H9 (cell line): ENCODE measurements at regions not wholly inside any gene's neighbourhood (a gene's known extent, or its start where the extent isn't known, plus 50 kb on each side); places are given as distances from the start of the nearest gene placed in this dataset.

Source experiments
- DNase-seq: peaks from one replicate; pipeline ENCODE4 v3.0.0-alpha.2; 2017
- H2AFZ ChIP-seq: one replicate; pipeline ENCODE4 v1.6.1; 2013; ENCODE audit warnings: mild to moderate bottlenecking, low read length, control low read depth, moderate library complexity
- H2AK5ac ChIP-seq: 2 replicates; pipeline ENCODE4 v1.6.1; 2013; ENCODE audit warnings: low read length, control low read depth, mixed read lengths; ENCODE audit not compliant: insufficient read length
- H2BK120ac ChIP-seq: one replicate; pipeline ENCODE4 v1.6.1; 2013; ENCODE audit warnings: low read depth, mild to moderate bottlenecking, low read length, control low read depth, inconsistent platforms; ENCODE audit not compliant: poor library complexity, severe bottlenecking
- H2BK12ac ChIP-seq: 2 replicates; pipeline ENCODE4 v1.6.1; 2013; ENCODE audit warnings: low read length, control low read depth, mixed read lengths, low read depth; ENCODE audit not compliant: insufficient read length
- H2BK15ac ChIP-seq: 2 replicates; pipeline ENCODE4 v1.6.1; 2013; ENCODE audit warnings: low read depth, low read length, control low read depth
- H2BK20ac ChIP-seq: one replicate; pipeline ENCODE4 v1.6.1; 2013; ENCODE audit warnings: low read depth, mild to moderate bottlenecking, low read length, control low read depth, inconsistent platforms; ENCODE audit not compliant: poor library complexity, severe bottlenecking
- H2BK5ac ChIP-seq: 2 replicates; pipeline ENCODE4 v1.6.1; 2013; ENCODE audit warnings: low read length, control low read depth, mixed read lengths; ENCODE audit not compliant: insufficient read length
- H3K14ac ChIP-seq: 2 replicates; pipeline ENCODE4 v1.6.1; 2013; ENCODE audit warnings: low read length, control low read depth; ENCODE audit not compliant: insufficient read depth
- H3K18ac ChIP-seq: 2 replicates; pipeline ENCODE4 v1.6.1; 2013; ENCODE audit warnings: low read depth, mild to moderate bottlenecking, mixed read lengths, low read length, control low read depth; ENCODE audit not compliant: insufficient read length
- H3K23ac ChIP-seq: 2 replicates; pipeline ENCODE4 v1.6.1; 2013; ENCODE audit warnings: low read length, control low read depth, mixed read lengths, low read depth; ENCODE audit not compliant: insufficient read length
- H3K23me2 ChIP-seq: 2 replicates; pipeline ENCODE4 v1.6.1; 2013; ENCODE audit warnings: low read depth, mild to moderate bottlenecking, mixed read lengths, low read length, control low read depth; ENCODE audit not compliant: insufficient read length, poor library complexity, severe bottlenecking
- H3K27ac ChIP-seq: 2 replicates; pipeline ENCODE4 v1.5.1; 2013; ENCODE audit warnings: low read length, control low read depth, mixed read lengths, low read depth; ENCODE audit not compliant: insufficient read length
- H3K27me3 ChIP-seq: 2 replicates; pipeline ENCODE4 v1.6.1; 2013; ENCODE audit warnings: low read length, control low read depth, inconsistent platforms; ENCODE audit not compliant: insufficient read depth
- H3K4ac ChIP-seq: 2 replicates; pipeline ENCODE4 v1.6.1; 2013; ENCODE audit warnings: low read depth, mild to moderate bottlenecking, control low read depth, inconsistent platforms, low read length, moderate library complexity
- H3K4me1 ChIP-seq: 2 replicates; pipeline ENCODE4 v1.6.1; 2013; ENCODE audit warnings: low read length, control low read depth, inconsistent platforms; ENCODE audit not compliant: insufficient read depth
- H3K4me2 ChIP-seq: 2 replicates; pipeline ENCODE4 v1.6.1; 2013; ENCODE audit warnings: low read length, control low read depth, mixed read lengths; ENCODE audit not compliant: insufficient read length, insufficient read depth
- H3K56ac ChIP-seq: 2 replicates; pipeline ENCODE4 v1.6.1; 2013; ENCODE audit warnings: low read depth, mild to moderate bottlenecking, mixed read lengths, low read length, control low read depth; ENCODE audit not compliant: insufficient read length
- H3K79me1 ChIP-seq: 2 replicates; pipeline ENCODE4 v1.6.1; 2013; ENCODE audit warnings: low read depth, mild to moderate bottlenecking, moderate library complexity, low read length, control low read depth, inconsistent platforms; ENCODE audit not compliant: insufficient read depth, poor library complexity, severe bottlenecking
- H3K79me2 ChIP-seq: 2 replicates; pipeline ENCODE4 v1.6.1; 2013; ENCODE audit warnings: low read length, control low read depth, inconsistent platforms; ENCODE audit not compliant: insufficient read depth
- H3K9ac ChIP-seq: 2 replicates; pipeline ENCODE4 v1.6.1; 2013; ENCODE audit warnings: low read length, control low read depth, mixed read lengths; ENCODE audit not compliant: insufficient read length; ENCODE audit errors: extremely low read depth
- H3K9me3 ChIP-seq: one replicate; pipeline ENCODE4 v1.6.1; 2013; ENCODE audit warnings: low read depth, low read length, inconsistent platforms; ENCODE audit not compliant: control insufficient read depth
- H3T11ph ChIP-seq: one replicate; pipeline ENCODE4 v1.6.1; 2013; ENCODE audit warnings: mild to moderate bottlenecking, low read length, control low read depth, inconsistent platforms
- H4K20me1 ChIP-seq: one replicate; pipeline ENCODE4 v1.6.1; 2013; ENCODE audit not compliant: control insufficient read depth, insufficient read length, insufficient read depth
- H4K5ac ChIP-seq: 2 replicates; pipeline ENCODE4 v1.6.1; 2013; ENCODE audit warnings: low read depth, mild to moderate bottlenecking, mixed read lengths, low read length, control low read depth; ENCODE audit not compliant: insufficient read length
- H4K8ac ChIP-seq: replicated peaks from 2 replicates; pipeline ENCODE4 v1.6.1; 2013; ENCODE audit warnings: low read length, control low read depth, mixed read lengths, low read depth; ENCODE audit not compliant: insufficient read length
- H4K91ac ChIP-seq: 2 replicates; pipeline ENCODE4 v1.6.1; 2013; ENCODE audit warnings: low read depth, mild to moderate bottlenecking, moderate library complexity, mixed read lengths, low read length, control low read depth; ENCODE audit not compliant: insufficient read length
- H3K27ac Mint-ChIP-seq, 3 experiments: 2 replicates in 2 of 3; 3 replicates in 1 of 3; pipeline ENCODE4 v1.8.0; 2020 to 2021; ENCODE audit warnings: mixed read lengths in 3 of 3, mild to moderate bottlenecking in 1 of 3, moderate library complexity in 1 of 3
- H3K27me3 Mint-ChIP-seq: 2 replicates; pipeline ENCODE4 v1.8.0; 2021; ENCODE audit warnings: low read depth, mild to moderate bottlenecking, moderate library complexity, mixed read lengths
- H3K36me3 Mint-ChIP-seq, 3 experiments: 2 replicates in 2 of 3; 3 replicates in 1 of 3; pipeline ENCODE4 v1.8.0; 2020 to 2021; ENCODE audit warnings: low read depth in 3 of 3, mixed read lengths in 3 of 3; ENCODE audit not compliant: insufficient read depth in 1 of 3
- H3K4me1 Mint-ChIP-seq, 2 experiments: 2 replicates each; pipeline ENCODE4 v1.8.0; 2020; ENCODE audit warnings: mixed read lengths in 2 of 2
- H3K4me3 Mint-ChIP-seq, 2 experiments: 2 replicates in 1 of 2; 3 replicates in 1 of 2; pipeline ENCODE4 v1.8.0; 2020 to 2021; ENCODE audit warnings: mild to moderate bottlenecking in 2 of 2, mixed read lengths in 2 of 2, moderate library complexity in 1 of 2
- H3K9me3 Mint-ChIP-seq, 2 experiments: 2 replicates in 1 of 2; 3 replicates in 1 of 2; pipeline ENCODE4 v1.8.0; 2020; ENCODE audit warnings: mild to moderate bottlenecking in 2 of 2, mixed read lengths in 2 of 2, moderate library complexity in 1 of 2
- WGBS: extraction: QIAGEN DNeasy Blood & Tissue Kit; methylation state at CpG from one replicate; pipeline ENCODE4 v1.1.7; 2013; ENCODE audit warnings: missing lambda C conversion rate, low lambda C conversion rate, mixed read lengths; ENCODE audit not compliant: insufficient read length; ENCODE audit errors: extremely low coverage; 5-methylcytosine and 5-hydroxymethylcytosine counted together
- TF ChIP-seq, protein P1 (sequence below): fragments of 200-600 bp; sonication (generic); conservative IDR thresholded peaks from 3 replicates; pipeline ENCODE4 v1.8.0; 2021; ENCODE audit warnings: antibody characterized with exemption, mild to moderate bottlenecking

DNA sequence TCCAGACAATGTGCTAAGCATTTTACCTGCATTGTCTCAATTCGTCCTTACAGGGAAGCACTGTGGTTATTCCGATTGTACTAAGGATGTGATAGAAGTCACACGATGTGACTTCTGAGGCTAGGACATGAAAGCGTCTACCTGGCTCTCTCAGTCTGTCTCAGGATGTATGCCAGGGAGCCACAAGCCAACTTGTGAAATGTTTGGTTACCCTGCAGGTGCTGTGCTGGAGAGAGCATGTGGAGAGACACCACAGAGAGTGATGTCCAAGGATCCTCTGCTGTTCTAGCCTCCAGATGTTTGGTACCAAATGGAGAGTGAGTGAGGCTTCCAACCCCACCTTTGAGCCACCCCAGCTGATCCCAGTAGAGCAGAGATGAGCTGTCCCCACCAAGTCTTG is 120.1 kb upstream of the IL12B start:
- Histone ChIP-seq H2BK12ac (no peak overlapping the region), H4K5ac (no peak overlapping the region), H3K9ac (no peak overlapping the region), H2BK5ac (no peak overlapping the region), H4K91ac (no peak overlapping the region), H3K27ac (no peak overlapping the region), H2AFZ (no peak overlapping the region), H4K20me1 (no peaks in the 10 kb centered on the region), H3K23ac (no peak overlapping the region), H3K56ac (no peak overlapping the region), H4K8ac (no peak overlapping the region), H3K4me1 (no peaks in the 10 kb centered on the region), H3K4ac (no peak overlapping the region), H3K27me3 (no peaks in the 10 kb centered on the region), H3T11ph (no peak overlapping the region), H2AK5ac (no peak overlapping the region), H3K79me2 (no peaks in the 10 kb centered on the region), H3K18ac (no peak overlapping the region), H3K4me2 (no peak overlapping the region), H3K79me1 (no peaks in the 10 kb centered on the region), H2BK15ac (no peak overlapping the region), H2BK120ac (no peak overlapping the region), H2BK20ac (no peak overlapping the region), H3K9me3 (no peaks in the 10 kb centered on the region), H3K14ac (no peak overlapping the region), H3K23me2 (no peaks in the 10 kb centered on the region)
- Mint-ChIP-seq H3K27me3 (peaks cover 3% of the 10 kb centered on the region; the same call in 1 of the 2 replicates), H3K27ac (no peak overlapping the region), H3K4me1 (no peaks in the 10 kb centered on the region), H3K36me3 (no peaks in the 10 kb centered on the region; a peak in 1 of 7 replicates), H3K4me3 (no peak overlapping the region), H3K9me3 (no peaks in the 10 kb centered on the region; a peak in 1 of 5 replicates)
- TF ChIP-seq, protein P1, sequence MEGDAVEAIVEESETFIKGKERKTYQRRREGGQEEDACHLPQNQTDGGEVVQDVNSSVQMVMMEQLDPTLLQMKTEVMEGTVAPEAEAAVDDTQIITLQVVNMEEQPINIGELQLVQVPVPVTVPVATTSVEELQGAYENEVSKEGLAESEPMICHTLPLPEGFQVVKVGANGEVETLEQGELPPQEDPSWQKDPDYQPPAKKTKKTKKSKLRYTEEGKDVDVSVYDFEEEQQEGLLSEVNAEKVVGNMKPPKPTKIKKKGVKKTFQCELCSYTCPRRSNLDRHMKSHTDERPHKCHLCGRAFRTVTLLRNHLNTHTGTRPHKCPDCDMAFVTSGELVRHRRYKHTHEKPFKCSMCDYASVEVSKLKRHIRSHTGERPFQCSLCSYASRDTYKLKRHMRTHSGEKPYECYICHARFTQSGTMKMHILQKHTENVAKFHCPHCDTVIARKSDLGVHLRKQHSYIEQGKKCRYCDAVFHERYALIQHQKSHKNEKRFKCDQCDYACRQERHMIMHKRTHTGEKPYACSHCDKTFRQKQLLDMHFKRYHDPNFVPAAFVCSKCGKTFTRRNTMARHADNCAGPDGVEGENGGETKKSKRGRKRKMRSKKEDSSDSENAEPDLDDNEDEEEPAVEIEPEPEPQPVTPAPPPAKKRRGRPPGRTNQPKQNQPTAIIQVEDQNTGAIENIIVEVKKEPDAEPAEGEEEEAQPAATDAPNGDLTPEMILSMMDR, result no peak
- no CpG with 5 or more reads among the region's 4 CpGs for WGBS
- no peak for DNase-seq
